HepG2 (cell line): ENCODE measurements at regions not wholly inside any gene's neighbourhood (a gene's known extent, or its start where the extent isn't known, plus 50 kb on each side); places are given as distances from the start of the nearest gene placed in this dataset.

ENCODE experiments used
- ATAC-seq: fragments of 200-7000 bp; cut with Tn5 transposase; 3 replicates; pipeline ENCODE4 v1.9.1; 2020; ENCODE audit warnings: mild to moderate bottlenecking, moderate library complexity
- BruUV-seq: library from RNA; stranded (reverse); fragments of 400-500 nt; replicated peaks from 2 replicates; lab custom pipeline; 2021; lab: Mats Ljungman, UMichigan
- CTCF ChIA-PET: fragments of 300-600 bp; formaldehyde crosslinking; extraction: SDS; loops from one replicate; lab custom pipeline; 2021; ENCODE audit warnings: low total read pairs, inconsistent platforms, low intra/inter-chr PET ratio; lab: Yijun Ruan, JAX
- POLR2A ChIA-PET: fragments of 350-600 bp; sonication (Branson Sonifier 250); formaldehyde crosslinking; loops from one replicate; lab custom pipeline; 2020; ENCODE audit warnings: antibody characterized with exemption, inconsistent platforms; lab: Yijun Ruan, JAX
- DNase-seq: peaks from one replicate; pipeline ENCODE4 v3.0.0-alpha.2; 2015; ENCODE audit warnings: low spot score
- FAIRE-seq: peaks from 3 replicates; lab custom pipeline; 2011; peaks lifted over from hg19 to GRCh38; lab: Jason Lieb, UNC
- H2AFZ ChIP-seq: one replicate; pipeline ENCODE4 v1.6.1; 2011; ENCODE audit warnings: low read length, inconsistent platforms
- H3K27ac ChIP-seq: fragments of 300-600 bp; 3 replicates; pipeline ENCODE4 v1.8.0; 2011; ENCODE audit warnings: mixed run types, mild to moderate bottlenecking, mixed read lengths, low read length, inconsistent platforms; ENCODE audit not compliant: insufficient read depth; ENCODE audit errors: extremely low read length
- H3K27me3 ChIP-seq, 2 experiments: fragments of 200-600 bp in 1 of 2; 2 replicates in 1 of 2; 3 replicates in 1 of 2; pipeline versions ENCODE4 v1.6.0 to v1.8.0; 2011; ENCODE audit warnings: low read length in 2 of 2, mild to moderate bottlenecking in 2 of 2, moderate library complexity in 2 of 2, inconsistent platforms in 1 of 2; ENCODE audit not compliant: insufficient read depth in 2 of 2, control insufficient read depth in 1 of 2
- H3K36me3 ChIP-seq, 2 experiments: fragments of 200-600 bp in 1 of 2; replicated peaks in 1 of 2; 2 replicates in 1 of 2; 3 replicates in 1 of 2; pipeline versions ENCODE4 v1.5.1 to v1.8.0; 2011; ENCODE audit warnings: low read length in 2 of 2, inconsistent platforms in 1 of 2; ENCODE audit not compliant: insufficient read depth in 2 of 2, control insufficient read depth in 1 of 2
- H3K4me1 ChIP-seq: 2 replicates; pipeline ENCODE4 v1.5.1; 2012; ENCODE audit warnings: low read length, inconsistent platforms; ENCODE audit not compliant: insufficient read depth
- H3K4me2 ChIP-seq: 2 replicates; pipeline ENCODE4 v1.6.0; 2011; ENCODE audit warnings: low read depth, low read length, inconsistent platforms
- H3K4me3 ChIP-seq, 3 experiments: fragments of 200-600 bp in 1 of 3; sonication (generic), shearing (Covaris generic) in 1 of 3; replicated peaks in 1 of 3; 2 replicates each; pipeline ENCODE4 v1.5.1; 2011 to 2016; ENCODE audit warnings: low read length in 3 of 3, inconsistent platforms in 2 of 3, low read depth in 2 of 3, mild to moderate bottlenecking in 2 of 3, control low read depth in 1 of 3, mixed read lengths in 1 of 3; ENCODE audit not compliant: insufficient read depth in 1 of 3
- H3K79me2 ChIP-seq: one replicate; pipeline ENCODE4 v1.6.1; 2011; ENCODE audit warnings: low read length, inconsistent platforms; ENCODE audit not compliant: insufficient read depth
- H3K9ac ChIP-seq: 2 replicates; pipeline ENCODE4 v1.6.0; 2011; ENCODE audit warnings: mild to moderate bottlenecking, low read depth, low read length, inconsistent platforms; ENCODE audit not compliant: insufficient read depth
- H3K9me3 ChIP-seq: 2 replicates; pipeline ENCODE4 v1.5.1; 2012; ENCODE audit warnings: mild to moderate bottlenecking, low read length
- H4K20me1 ChIP-seq: 2 replicates; pipeline ENCODE4 v1.6.0; 2011; ENCODE audit warnings: inconsistent platforms, mild to moderate bottlenecking, low read length, moderate library complexity; ENCODE audit not compliant: insufficient read depth
- BCLAF1 ChIP-seq: fragments of 450-650 bp; IDR thresholded peaks from 2 replicates; pipeline ENCODE4 v1.6.1; 2017; ENCODE audit warnings: mild to moderate bottlenecking
- EED ChIP-seq: sonication (generic); formaldehyde crosslinking; IDR thresholded peaks from 2 replicates; pipeline ENCODE4 v1.5.0; 2020; ENCODE audit warnings: mild to moderate bottlenecking, missing genetic modification reagents
- ELF1 ChIP-seq: sonication (generic); formaldehyde crosslinking; IDR thresholded peaks from 2 replicates; pipeline ENCODE4 v1.4.0; 2020; ENCODE audit warnings: missing genetic modification reagents
- FOSL2 ChIP-seq: sonication (generic); formaldehyde crosslinking; IDR thresholded peaks from 2 replicates; pipeline ENCODE4 v1.4.0; 2020; ENCODE audit warnings: missing genetic modification reagents
- HNRNPUL1 ChIP-seq: fragments of 200-400 bp; formaldehyde crosslinking; IDR thresholded peaks from 2 replicates; pipeline ENCODE4 v1.6.1; 2017; ENCODE audit warnings: low read depth, mild to moderate bottlenecking, low read length, moderate library complexity
- PHF5A ChIP-seq: IDR thresholded peaks from one replicate; pipeline ENCODE4 v1.6.1; 2018; ENCODE audit warnings: low read depth, missing genetic modification reagents; ENCODE audit not compliant: unreplicated experiment
- POGZ ChIP-seq: sonication (generic); formaldehyde crosslinking; IDR thresholded peaks from 2 replicates; pipeline ENCODE4 v1.4.0; 2020; ENCODE audit warnings: mild to moderate bottlenecking, missing genetic modification reagents
- TRIM24 ChIP-seq: sonication (generic); formaldehyde crosslinking; IDR thresholded peaks from 2 replicates; pipeline ENCODE4 v1.8.0; 2022; ENCODE audit warnings: mild to moderate bottlenecking, missing genetic modification reagents
- ZFYVE20 ChIP-seq: sonication (generic); formaldehyde crosslinking; IDR thresholded peaks from 2 replicates; pipeline ENCODE4 v1.8.0; 2023; ENCODE audit warnings: low read depth, mild to moderate bottlenecking, moderate library complexity, missing genetic modification reagents, borderline replicate concordance
- ZNF335 ChIP-seq: sonication (generic); formaldehyde crosslinking; IDR thresholded peaks from 2 replicates; pipeline ENCODE4 v1.4.0; 2020; ENCODE audit warnings: missing genetic modification reagents
- ZNF468 ChIP-seq: sonication (generic); formaldehyde crosslinking; IDR thresholded peaks from 2 replicates; pipeline ENCODE4 v1.8.0; 2022; ENCODE audit warnings: mild to moderate bottlenecking, moderate library complexity, missing genetic modification reagents
- ZNF615 ChIP-seq: sonication (generic); formaldehyde crosslinking; IDR thresholded peaks from 2 replicates; pipeline ENCODE4 v1.5.0; 2020; ENCODE audit warnings: mild to moderate bottlenecking, missing genetic modification reagents, borderline replicate concordance
- ZNF850 ChIP-seq: sonication (generic); formaldehyde crosslinking; conservative IDR thresholded peaks from 2 replicates; pipeline ENCODE4 v1.9.0; 2021; ENCODE audit warnings: mild to moderate bottlenecking, missing genetic modification reagents
- WGBS: methylation state at CpG from one replicate; pipeline ENCODE4 v1.1.6; 2017; ENCODE audit warnings: low lambda C conversion rate; 5-methylcytosine and 5-hydroxymethylcytosine counted together
- in situ Hi-C: cut with HindIII; loops from 2 replicates; pipeline ENCODE4 v1.10.0; 2017; ENCODE audit warnings: low pct_unique_long_range_greater_than_20kb; ENCODE audit not compliant: extremely low pct_ligation_motif_present
- intact Hi-C: fragments of 100-400 bp; cut with micrococcal nuclease; formaldehyde crosslinking; loops from one replicate; pipeline ENCODE4 v1.10.0; 2022; ENCODE audit not compliant: unreplicated experiment

GRCh38 chr18:49725809-49726674 lies 87.3 kb downstream of the ACAA2 start:
- Histone ChIP-seq H3K27ac (no peak overlapping the region), H2AFZ (no peak overlapping the region)
- peak; percentile 37 for TF ChIP-seq FOSL2 (CRISPR knock-in tag)
- TF ChIP-seq ELF1 (CRISPR knock-in tag), result no peak
- TF ChIP-seq, all 625 proteins: peak for 1
- BruUV-seq, result no TSS peak
- Histone ChIP-seq H3K4me1 (peaks cover 51% of the 10 kb centered on the region), H3K9ac (no peak overlapping the region), H3K4me3 (no peak overlapping the region), H3K9me3 (no peaks in the 10 kb centered on the region), H3K27me3 (0 out of 5 replicates have a peak, but pooled peaks cover 0 to 4% of the 10 kb centered on the region in 2 experiments), H4K20me1 (no peaks in the 10 kb centered on the region), H3K36me3 (no peaks in the 10 kb centered on the region), H3K4me2 (no peak overlapping the region), H3K79me2 (no peaks in the 10 kb centered on the region)
- POLR2A ChIA-PET, result interaction anchor here (1.0 kb wide), 1 partner anchor 10 kb away, joined by 4 read pairs; no protein-coding TSS in a partner anchor
- no peak for FAIRE-seq
- intact Hi-C loops, result loop anchor here (10.0 kb wide), 1 partner anchor 91 kb away; no protein-coding TSS in a partner anchor
- CTCF ChIA-PET, result no interaction called here
- DNase-seq, result peak; percentile 13
- in situ Hi-C loops, result loop anchor here (10.0 kb wide), 1 partner anchor 161 kb away; the partner anchor contains the start of gene LIPG
- 60% methylated on average over 7 of the region's 13 CpGs for WGBS
- peak; percentile 54 for ATAC-seq

DNA sequence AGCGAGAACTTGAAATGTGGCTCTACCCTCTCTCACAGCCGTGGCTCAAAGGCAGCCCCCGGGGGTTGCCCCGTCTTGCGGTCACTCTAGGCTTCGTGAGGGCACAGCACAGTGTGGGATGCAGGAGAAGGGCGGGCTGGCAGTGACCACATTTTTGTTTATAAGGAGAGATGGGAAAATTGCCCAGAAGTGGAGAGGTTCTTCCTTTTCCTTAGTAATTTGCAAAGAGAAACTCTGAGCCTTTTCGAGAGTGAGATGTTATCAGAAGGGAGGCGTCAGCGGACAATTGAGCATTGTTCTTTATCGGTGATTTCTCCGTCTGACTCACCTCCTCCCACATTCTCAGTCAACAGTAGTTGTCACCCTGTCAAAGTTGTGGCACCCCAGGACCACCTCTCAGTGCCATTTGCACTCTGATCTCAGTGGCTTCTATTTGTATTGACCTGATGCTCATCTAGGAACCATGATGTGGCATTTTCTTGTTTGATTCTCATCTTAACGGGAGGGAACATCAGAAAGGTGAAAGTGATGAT lies 89.6 kb downstream of the ACAA2 start:
- intact Hi-C loops (loop anchor here (10.0 kb wide), 1 partner anchor 89 kb away; no protein-coding TSS in a partner anchor), in situ Hi-C loops (loop anchor here (10.0 kb wide), 1 partner anchor 159 kb away; the partner anchor contains the start of gene LIPG)
- FAIRE-seq, result peak; percentile 77
- POLR2A ChIA-PET, result no interaction called here
- ATAC-seq, result peak; percentile 70
- Histone ChIP-seq H3K27ac (no peak overlapping the region), H2AFZ (no peak overlapping the region), H3K9ac (no peak overlapping the region), H3K79me2 (no peaks in the 10 kb centered on the region), H3K4me2 (peak overlapping the region; percentile 55), H4K20me1 (no peaks in the 10 kb centered on the region), H3K27me3 (0 out of 5 replicates have a peak, but pooled peaks cover 0 to 4% of the 10 kb centered on the region in 2 experiments), H3K36me3 (no peaks in the 10 kb centered on the region), H3K9me3 (no peaks in the 10 kb centered on the region), H3K4me3 (no peak overlapping the region), H3K4me1 (peaks cover 33% of the 10 kb centered on the region)
- 6% methylated on average over 13 of the region's 13 CpGs for WGBS
- BruUV-seq, result no TSS peak
- peak; percentile 80 for DNase-seq
- CTCF ChIA-PET, result no interaction called here
- TF ChIP-seq ZNF335 (CRISPR knock-in tag) (no peak), PHF5A (CRISPR knock-in tag) (no peak), ZNF615 (no peak), ZNF468 (CRISPR knock-in tag) (no peak), TRIM24 (CRISPR knock-in tag) (no peak), HNRNPUL1 (no peak), POGZ (no peak), BCLAF1 (no peak), EED (CRISPR knock-in tag) (no peak), ZNF850 (CRISPR knock-in tag) (no peak), ZFYVE20 (CRISPR knock-in tag) (no peak)
